ENCODE measurements at regions not wholly inside any gene's neighbourhood (a gene's known extent, or its start where the extent isn't known, plus 50 kb on each side); places are given as distances from the start of the nearest gene placed in this dataset.
A peak's percentile ranks its signal among the peaks of the same experiment; 100 is the strongest.

DNA sequence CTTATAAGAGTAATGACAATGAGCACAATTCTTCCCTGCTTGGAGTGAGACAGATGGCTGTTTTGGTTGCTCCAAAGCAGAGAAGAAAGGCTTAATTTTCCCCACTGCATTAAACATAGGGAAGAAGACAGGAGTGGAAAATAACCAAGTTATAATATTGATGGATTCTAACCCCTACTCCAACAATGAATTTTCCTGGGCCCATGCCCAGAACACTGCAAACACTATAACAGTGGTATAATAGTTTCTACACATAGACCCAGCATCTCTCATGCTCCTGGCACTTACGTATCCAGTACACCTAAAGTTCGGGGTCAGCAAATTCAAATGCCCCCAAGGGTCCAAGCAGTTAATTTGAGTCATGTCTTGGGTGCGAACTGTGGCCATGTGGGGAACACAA lies 613.4 kb downstream of the PLCL1 start:
- no peak for DNase-seq
- in situ Hi-C loops (cut with MboI; ENCODE audit: low pct_unique_long_range_greater_than_20kb, low sequenced_read_pairs), result no loop called here

DNA sequence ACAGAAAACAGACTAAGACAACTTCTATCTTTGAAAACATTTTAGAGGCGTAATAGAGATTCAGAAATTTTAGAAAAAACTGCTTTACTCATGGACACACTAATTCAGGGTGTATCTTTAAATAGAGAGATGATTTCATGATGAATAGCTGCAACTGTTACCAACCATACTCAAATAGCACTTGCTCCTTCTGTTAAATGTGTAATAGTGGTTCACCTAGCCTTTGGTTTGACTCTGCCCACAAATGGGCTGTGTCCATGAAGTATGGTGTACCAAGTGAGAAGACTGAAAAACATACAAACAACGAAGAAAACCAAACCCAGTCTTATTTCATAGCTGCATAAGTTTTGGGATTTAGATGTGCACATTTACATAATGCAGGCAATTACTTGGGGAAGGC lies 610.6 kb downstream of the PLCL1 start:
- in situ Hi-C loops (cut with MboI; ENCODE audit: low pct_unique_long_range_greater_than_20kb, low sequenced_read_pairs), result no loop called here

DNA sequence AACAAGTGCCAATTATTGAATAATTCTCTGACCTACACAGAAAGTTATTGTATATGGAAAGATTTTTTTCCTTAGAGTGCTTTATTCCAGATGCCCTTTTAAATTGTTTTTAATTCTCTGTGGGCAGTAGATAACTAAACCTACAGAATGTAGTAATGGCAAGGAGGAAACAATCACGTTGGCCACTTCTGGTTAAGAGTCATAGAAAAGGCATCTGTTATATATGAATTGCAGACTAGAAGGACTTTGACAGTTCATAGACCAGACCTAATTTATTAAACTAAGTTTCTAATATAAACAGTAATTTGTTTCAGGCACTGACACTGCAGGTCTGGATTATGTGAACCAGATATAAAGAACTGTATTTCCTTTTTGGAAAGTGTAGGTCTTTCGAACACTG lies 607.5 kb downstream of the PLCL1 start:
- no peak for DNase-seq
- in situ Hi-C loops (cut with MboI; ENCODE audit: low pct_unique_long_range_greater_than_20kb, low sequenced_read_pairs), result no loop called here

More for the DNA sequence above, 610.6 kb downstream of the PLCL1 start:
- no peak for DNase-seq

DNA sequence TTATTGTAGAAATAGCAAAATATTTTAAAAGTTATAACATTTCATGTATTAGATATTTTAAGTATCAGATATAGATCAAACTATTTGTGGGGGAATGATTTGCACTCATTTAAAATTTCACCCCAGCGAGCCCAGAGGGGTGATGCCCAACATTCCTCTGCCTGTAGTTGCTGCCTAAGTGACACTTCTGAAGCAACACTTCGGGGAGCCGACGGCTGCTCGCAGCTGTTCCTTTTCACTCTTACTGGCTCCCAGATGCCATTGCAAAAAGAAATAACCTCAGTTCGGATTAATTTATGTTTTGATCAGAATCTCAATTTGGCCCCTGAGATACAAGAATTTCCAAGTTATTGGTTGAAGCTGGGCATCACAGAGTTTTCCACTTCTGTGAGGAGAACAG lies 603.8 kb downstream of the PLCL1 start:
- in situ Hi-C loops (cut with MboI; ENCODE audit: low pct_unique_long_range_greater_than_20kb, low sequenced_read_pairs), result no loop called here

DNA sequence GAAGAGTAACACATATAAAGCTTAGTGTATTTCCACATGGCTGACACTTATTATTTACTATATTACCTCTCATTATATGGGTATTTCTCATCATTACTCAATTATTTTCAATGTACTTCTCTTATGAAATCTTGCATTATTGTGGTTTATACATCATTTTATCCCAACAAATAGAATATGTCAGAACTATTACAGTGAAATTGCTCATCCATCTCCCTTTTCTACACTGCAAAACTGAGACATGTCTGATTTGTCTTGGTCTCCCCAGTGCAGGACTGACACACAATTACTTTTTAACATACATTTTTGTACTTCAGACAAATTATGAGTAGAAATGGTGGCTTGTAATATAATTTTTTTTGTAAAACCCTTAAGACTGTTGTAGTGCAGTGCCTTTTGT lies 600.9 kb downstream of the PLCL1 start:
- in situ Hi-C loops (cut with MboI; ENCODE audit: low pct_unique_long_range_greater_than_20kb, low sequenced_read_pairs), result no loop called here

More for the DNA sequence above, 603.8 kb downstream of the PLCL1 start:
- DNase-seq, result no peak

DNA sequence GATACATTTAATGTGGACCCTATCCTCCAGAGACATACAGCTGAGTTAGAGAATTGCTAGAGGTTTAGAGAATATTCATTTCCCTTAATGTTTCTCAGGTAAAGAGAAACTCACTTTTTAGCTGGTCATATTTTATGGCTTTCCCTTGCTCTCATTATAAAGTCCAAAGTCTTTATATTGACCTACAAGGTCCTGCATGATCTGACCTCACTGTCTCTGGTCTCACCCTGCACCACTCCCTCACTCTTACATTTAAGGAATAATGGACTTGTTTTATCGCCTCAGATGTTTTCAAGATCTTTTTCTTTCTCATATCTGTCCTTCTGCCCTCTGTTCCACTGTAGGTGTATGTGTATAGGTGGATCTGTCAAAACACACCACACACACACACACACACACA lies 597.3 kb downstream of the PLCL1 start:
- in situ Hi-C loops (cut with MboI; ENCODE audit: low pct_unique_long_range_greater_than_20kb, low sequenced_read_pairs), result no loop called here
- no peak for DNase-seq

More for the DNA sequence above, 600.9 kb downstream of the PLCL1 start:
- DNase-seq, result no peak

DNA sequence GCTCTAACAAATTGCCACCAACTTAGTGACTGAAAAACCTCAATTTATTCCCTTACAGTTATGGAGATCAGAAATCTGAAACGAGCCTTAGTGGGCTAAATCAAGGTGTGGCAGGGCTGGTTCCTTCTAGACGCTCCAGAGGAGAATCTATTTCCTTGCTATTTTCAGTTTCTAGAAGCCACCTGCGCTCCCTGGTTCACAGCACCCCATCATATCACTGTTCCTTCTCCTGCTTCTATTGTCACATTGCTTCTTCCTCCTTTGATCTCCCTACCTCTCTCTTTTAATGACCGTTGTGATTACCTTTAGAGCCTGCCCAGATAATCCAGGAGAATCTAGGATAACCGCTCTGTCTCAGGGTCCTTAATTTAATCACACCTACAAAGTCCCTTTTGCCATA lies 596.6 kb downstream of the PLCL1 start:
- in situ Hi-C loops (cut with MboI; ENCODE audit: low pct_unique_long_range_greater_than_20kb, low sequenced_read_pairs), result no loop called here
- no peak for DNase-seq

DNA sequence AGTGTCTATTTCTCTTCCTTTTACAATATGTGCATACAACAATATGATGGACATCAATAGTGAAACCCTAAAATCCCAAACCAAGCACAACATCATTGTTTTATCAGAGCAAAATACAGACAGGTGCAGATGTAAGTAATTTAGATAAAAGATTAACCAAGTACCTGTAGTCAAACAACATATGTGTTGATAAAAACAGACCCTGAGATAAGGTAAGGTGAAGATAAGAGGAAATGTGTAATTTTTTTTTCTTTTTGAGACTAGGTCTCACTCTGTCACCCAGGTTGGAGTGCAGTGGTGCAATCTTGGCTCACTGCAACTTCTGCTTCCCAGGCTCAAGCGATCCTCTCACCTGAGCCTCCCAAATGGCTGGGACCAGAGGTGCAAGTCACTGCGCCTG lies 589.8 kb downstream of the PLCL1 start:
- in situ Hi-C loops (cut with MboI; ENCODE audit: low pct_unique_long_range_greater_than_20kb, low sequenced_read_pairs), result no loop called here
- no peak for DNase-seq

DNA sequence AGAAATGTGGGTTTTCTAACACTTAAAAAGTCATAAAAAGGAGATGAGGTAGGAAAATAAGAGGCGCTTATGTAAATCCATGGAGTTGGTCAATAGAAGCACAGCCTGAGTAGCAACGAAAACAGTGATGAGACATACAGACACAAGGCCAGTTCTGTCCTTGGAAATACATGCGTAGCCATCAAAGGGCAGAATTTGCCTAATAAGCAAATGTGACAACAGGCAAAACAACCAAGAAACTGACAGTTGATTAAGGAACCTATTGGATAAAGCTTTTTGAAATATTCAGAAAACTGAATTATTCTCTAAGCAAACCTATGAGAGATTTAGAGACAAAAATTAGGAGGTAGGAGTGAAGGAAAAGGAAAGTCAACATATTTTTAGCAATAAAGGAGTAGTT lies 586.3 kb downstream of the PLCL1 start:
- no peak for DNase-seq
- in situ Hi-C loops (cut with MboI; ENCODE audit: low pct_unique_long_range_greater_than_20kb, low sequenced_read_pairs), result no loop called here

DNA sequence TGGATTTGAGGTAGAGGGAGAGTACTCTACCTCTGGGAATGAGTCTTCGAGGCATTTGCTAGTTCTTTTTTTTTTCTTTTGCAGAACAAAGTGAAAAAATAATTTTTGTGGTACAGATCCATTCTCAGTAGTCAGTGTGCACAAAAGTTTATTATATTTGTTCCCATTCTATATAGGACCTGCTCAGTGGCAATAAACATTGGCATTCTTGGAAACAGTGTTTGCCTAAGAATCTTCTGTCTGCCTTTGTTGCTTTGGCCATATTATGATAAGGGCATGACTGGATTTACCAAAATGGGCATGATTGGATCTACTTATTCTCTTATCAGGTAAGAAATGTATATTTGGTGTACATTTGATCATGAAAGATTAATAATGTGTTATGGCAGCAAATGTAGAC lies 583.3 kb downstream of the PLCL1 start:
- no peak for DNase-seq
- in situ Hi-C loops (cut with MboI; ENCODE audit: low pct_unique_long_range_greater_than_20kb, low sequenced_read_pairs), result no loop called here

DNA sequence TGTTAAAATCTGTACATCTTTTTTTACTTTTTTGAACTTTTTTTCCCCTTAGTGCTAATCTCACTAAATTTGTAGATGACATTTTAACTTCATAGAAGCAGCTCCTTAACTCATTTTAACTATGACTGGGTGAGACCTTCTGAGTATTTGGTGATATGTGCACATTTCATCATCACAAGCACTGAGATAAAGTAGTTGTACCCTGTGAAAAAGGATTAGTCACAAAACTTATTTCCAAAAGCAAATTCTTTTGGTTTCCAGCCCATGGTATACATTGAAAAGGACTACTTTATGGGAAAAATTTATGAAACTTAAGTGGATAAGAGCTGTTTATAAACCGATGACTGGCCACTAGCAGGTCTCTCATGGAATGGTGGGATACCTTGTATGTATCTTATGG lies 581.5 kb downstream of the PLCL1 start:
- in situ Hi-C loops (cut with MboI; ENCODE audit: low pct_unique_long_range_greater_than_20kb, low sequenced_read_pairs), result no loop called here
- no peak for DNase-seq

DNA sequence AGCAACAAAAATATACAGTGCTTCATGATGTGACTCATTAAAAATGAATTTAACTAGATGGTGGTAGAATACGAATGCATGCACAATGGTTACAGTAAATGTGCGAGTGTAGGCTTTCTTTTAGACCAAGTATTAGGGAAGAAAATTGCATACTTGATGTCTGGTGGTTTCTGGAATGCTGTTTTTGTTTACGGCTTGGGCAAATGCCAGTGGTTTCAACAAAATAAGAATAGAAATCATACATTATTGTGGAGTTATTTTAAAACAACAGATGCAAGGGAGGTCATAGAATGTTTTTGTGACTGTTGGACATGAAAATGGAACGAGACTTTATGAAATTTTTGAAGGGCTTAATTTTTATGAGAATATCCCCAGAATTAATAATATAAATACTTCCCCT lies 580.9 kb downstream of the PLCL1 start:
- DNase-seq, result no peak
- in situ Hi-C loops (cut with MboI; ENCODE audit: low pct_unique_long_range_greater_than_20kb, low sequenced_read_pairs), result no loop called here

DNA sequence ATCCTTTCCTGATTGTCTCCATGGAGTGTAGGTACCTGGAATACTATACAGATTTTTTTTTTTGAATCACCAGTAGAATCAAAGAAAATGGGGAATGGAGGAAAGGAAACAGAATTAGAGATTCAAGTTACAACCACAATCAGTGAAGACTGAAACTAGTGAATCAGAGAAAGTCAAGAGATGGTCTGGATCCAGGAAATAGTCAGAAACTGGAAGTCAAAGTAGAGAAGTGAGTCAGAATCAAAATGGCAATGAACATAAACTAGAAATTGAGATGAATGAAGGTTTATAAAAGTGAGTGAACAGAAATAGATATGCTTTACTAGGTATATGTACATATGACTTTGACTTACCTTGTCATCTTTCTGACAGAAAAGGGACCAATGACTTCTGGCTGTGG lies 579.0 kb downstream of the PLCL1 start:
- in situ Hi-C loops (cut with MboI; ENCODE audit: low pct_unique_long_range_greater_than_20kb, low sequenced_read_pairs), result no loop called here
- no peak for DNase-seq

DNA sequence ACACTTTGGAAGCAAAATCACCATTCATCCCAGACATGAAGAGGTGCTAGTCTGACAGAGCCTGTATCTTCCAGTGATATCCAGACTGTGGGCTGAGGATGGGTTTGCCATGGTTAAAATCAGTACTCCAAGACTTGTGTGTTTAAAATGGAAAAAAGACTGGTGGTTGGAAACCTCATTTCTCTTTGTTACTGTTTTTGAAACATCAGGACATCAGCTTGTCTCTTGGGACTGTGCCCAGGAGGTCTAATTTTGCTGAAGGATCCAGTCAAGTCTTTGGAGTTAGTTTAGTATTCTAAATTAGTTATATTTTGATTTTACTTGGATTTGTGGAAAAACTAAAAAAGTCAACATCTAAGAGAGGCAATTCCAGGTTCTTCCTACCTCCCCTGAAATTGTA lies 578.4 kb downstream of the PLCL1 start:
- in situ Hi-C loops (cut with MboI; ENCODE audit: low pct_unique_long_range_greater_than_20kb, low sequenced_read_pairs), result no loop called here
- DNase-seq, result no peak

DNA sequence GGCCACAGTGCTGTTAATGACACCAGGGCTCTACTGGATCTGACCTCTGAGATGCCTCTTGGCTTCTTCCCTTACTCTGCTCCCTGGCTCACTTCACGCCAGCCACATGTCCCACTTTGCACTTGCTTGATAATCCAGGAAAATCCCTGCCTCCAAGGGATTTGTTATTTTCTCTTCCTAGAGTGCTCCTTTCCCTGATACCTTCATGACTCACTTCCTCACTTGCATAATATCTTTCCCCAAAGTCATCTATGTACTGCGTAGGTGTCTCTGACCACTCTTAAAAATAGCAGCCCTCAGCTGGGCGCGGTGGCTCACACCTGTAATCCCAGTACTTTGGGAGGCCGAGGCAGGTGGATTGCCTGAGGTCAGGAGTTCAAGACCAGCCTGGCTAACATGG lies 572.3 kb downstream of the PLCL1 start:
- no peak for DNase-seq

DNA sequence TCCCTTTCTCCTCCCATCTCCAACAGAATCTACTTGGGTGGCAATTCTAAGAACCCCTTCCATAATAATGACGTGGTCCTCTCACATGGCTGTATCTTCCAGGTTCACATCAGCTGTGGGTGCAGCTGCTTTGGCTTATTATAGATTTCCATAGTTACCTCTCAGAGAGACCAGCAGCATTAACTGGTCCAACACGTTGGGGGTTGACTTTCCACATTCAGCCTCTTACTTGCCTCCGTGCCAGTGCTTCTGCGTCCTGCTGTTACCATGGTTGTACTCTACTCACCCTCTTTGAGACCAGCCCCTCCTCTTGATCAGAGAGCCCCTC lies 570.7 kb downstream of the PLCL1 start:
- DNase-seq, result no peak
- in situ Hi-C loops (cut with MboI; ENCODE audit: low pct_unique_long_range_greater_than_20kb, low sequenced_read_pairs), result no loop called here

More for the DNA sequence above, 572.3 kb downstream of the PLCL1 start:
- in situ Hi-C loops (cut with MboI; ENCODE audit: low pct_unique_long_range_greater_than_20kb, low sequenced_read_pairs), result no loop called here

DNA sequence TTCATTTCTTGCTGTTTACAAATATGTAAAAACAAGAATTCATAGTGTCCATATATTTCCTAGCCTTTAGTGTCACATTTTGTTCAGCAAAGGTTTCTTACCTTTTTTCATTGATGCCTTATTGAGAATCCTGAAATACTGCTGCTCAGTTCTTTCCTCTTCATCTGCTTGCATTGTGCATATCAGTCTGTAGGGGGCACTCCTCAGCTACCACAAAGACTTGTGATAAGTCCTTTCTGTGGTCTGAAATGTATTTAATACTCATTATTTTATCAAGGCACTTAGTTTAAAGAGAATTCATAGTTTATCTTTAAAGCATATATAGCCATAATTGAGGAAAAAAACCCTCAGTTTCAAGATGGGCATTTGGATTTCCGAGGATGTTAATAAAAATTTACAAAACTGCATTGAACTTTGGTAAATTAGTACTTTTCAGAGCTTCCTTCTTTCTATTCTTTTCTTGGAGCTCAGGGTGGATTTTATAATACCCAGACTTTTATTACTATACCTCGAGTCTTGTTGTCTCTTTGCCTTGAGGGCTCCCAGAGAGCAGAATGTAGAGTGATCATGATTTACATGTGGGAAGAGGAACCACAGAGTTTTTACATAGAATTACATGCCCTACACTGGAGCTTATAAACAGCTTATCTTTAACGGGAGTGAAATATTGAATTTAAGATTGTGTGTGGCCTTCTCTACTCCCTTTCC lies 570.1 kb downstream of the PLCL1 start:
- DNase-seq, result peak; percentile 52
- in situ Hi-C loops (cut with MboI; ENCODE audit: low pct_unique_long_range_greater_than_20kb, low sequenced_read_pairs), result no loop called here

DNA sequence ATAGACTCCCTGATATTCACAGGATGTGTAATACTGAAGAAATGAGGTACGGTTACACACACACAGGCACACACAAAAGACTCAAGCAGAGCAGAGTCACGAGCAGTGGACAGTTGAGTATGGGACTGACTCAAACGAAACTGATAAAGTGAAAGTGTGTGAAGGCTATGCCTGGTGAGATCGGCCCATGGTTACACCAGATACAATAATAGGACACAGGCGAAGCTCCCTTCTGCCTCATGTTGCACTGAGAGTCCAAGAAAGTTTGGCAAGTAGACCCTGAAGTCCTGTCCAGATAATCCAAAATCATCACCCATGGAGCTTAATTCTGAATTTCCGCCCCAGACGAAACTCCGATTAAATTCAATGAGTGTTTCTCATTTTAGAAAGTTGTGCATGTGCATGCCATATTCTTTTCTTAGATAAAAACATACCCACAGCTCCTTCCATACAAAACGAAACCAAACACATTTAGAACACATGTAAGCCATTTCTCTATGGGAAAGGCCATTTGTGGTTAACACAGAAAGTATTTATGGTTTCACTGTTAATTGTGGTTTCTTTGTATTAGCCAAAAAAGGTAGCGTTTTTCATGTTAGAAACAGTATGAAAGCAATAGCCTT lies 567.6 kb downstream of the PLCL1 start:
- in situ Hi-C loops (cut with MboI; ENCODE audit: low pct_unique_long_range_greater_than_20kb, low sequenced_read_pairs), result no loop called here

DNA sequence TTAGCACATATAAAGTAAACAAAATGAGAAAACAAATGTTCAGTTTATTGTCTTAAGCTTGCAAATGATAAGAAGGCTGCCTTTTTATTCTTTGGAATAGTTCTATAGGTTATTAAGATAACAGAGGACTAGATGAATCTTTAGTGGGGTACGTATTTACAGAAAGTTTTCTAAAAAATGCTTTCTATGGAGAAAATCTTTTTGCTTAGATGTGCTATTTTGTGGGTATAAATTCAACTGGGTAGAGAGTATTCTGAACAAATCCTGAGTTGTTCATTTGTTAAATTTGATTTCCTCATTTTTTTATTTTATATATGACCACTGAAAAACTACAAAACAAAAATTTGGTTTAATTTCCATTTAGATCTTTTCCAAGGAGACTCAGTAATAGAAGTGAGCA lies 566.9 kb downstream of the PLCL1 start:
- DNase-seq, result no peak
- in situ Hi-C loops (cut with MboI; ENCODE audit: low pct_unique_long_range_greater_than_20kb, low sequenced_read_pairs), result no loop called here

More for the DNA sequence above, 567.6 kb downstream of the PLCL1 start:
- DNase-seq, result no peak

DNA sequence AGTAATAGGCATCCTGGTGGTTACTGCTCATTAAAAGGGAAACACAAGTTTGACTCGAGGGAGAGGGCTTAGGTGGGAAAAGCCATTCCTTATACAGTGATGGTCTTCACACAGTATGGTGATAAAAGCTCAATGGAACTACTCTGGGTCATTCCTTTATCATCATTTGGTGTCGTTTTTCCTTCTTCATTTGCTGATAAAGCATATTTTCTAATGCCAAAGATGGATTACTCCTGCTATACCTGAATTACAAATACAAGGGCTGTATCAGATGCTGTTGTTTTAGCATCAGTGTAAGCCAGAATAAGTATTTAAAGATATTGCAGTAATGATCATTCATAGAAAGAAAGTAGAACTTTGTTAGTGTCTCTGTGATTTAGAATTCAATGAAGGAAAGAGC lies 563.7 kb downstream of the PLCL1 start:
- in situ Hi-C loops (cut with MboI; ENCODE audit: low pct_unique_long_range_greater_than_20kb, low sequenced_read_pairs), result no loop called here

DNA sequence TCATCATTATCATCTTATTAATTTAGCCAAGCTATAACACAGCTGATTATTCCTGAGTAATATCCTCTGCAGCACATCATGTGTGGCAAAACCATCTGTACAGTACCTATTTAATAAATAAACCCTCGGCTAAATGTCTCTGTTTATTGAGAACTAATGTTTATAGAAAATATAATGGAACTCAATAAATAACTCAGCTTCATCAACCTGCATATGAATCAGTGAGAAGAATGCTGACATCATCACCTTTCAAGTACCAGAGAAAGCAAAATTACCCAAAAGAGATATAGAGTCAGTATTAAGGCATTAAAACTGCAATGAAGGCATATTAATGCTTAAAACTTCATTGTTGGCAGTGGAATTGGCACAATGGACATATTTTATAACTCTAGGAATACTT lies 558.3 kb downstream of the PLCL1 start:
- in situ Hi-C loops (cut with MboI; ENCODE audit: low pct_unique_long_range_greater_than_20kb, low sequenced_read_pairs), result no loop called here
- no peak for DNase-seq

More for the DNA sequence above, 563.7 kb downstream of the PLCL1 start:
- DNase-seq, result no peak
